H1 (cell line): ENCODE measurements at regions not wholly inside any gene's neighbourhood (a gene's known extent, or its start where the extent isn't known, plus 50 kb on each side); places are given as distances from the start of the nearest gene placed in this dataset.

Experiments used
- CHD2 ChIP-seq: IDR thresholded peaks from 2 replicates; pipeline ENCODE4 v1.6.1; 2012; ENCODE audit warnings: low read length, improper control_type of control experiment

DNA sequence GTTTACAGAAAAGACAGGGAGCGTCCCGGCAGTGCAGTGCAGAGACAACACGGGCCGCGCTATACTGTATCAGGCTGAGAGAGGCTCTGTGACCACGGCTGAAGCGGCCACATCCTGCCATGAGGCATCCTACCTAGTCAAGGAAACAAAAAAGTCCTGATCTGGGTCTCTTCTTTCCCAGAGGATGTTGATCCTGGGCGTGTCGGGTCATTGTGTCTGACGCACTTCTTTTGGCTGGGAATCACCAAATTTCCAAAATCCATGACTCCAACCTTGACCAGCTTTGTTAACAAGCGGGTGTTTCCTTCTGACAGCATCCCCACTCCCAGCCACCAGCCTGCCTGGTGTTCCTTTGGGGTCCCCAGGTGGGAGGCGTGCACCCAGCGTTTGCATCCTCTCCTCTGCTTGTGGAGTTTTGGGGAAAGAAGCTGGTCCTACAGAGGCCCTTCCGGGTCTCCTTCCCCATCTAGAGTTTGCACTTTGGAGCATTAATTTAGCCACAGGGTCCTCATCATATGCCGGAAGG, 91.4 kb upstream of the RAI14 start (continued):
- no peak for TF ChIP-seq CHD2
